K562 (cell line): ENCODE measurements at regions not wholly inside any gene's neighbourhood (a gene's known extent, or its start where the extent isn't known, plus 50 kb on each side); places are given as distances from the start of the nearest gene placed in this dataset.
A peak's percentile ranks its signal among the peaks of the same experiment; 100 is the strongest.

Source experiments
- ATAC-seq: fragments of 200-7000 bp; cut with Tn5 transposase; 3 replicates; pipeline ENCODE4 v1.9.1; 2020; ENCODE audit warnings: moderate library complexity
- BruUV-seq: library from RNA; stranded (reverse); fragments of 400-500 nt; replicated peaks from 2 replicates; lab custom pipeline; 2021; lab: Mats Ljungman, UMichigan
- CTCF ChIA-PET: fragments of 300-600 bp; formaldehyde crosslinking; extraction: SDS; loops from one replicate; lab custom pipeline; 2021; ENCODE audit warnings: low intra/inter-chr PET ratio; lab: Yijun Ruan, JAX
- POLR2A ChIA-PET: fragments of 300-600, 350-650 bp; sonication (Branson Sonifier 250); formaldehyde crosslinking; extraction: SDS; loops from one replicate; lab custom pipeline; 2021; ENCODE audit warnings: antibody characterized with exemption, inconsistent platforms; lab: Yijun Ruan, JAX
- DNase-seq, 4 experiments: peaks; one replicate each; pipeline versions ENCODE4 v3.0.0 to v3.0.0-alpha.2; 2011 to 2018; ENCODE audit warnings: low spot score in 3 of 4, mixed read lengths in 3 of 4; ENCODE audit errors: extremely low read depth in 1 of 4
- FAIRE-seq: peaks from 2 replicates; lab custom pipeline; 2011; peaks lifted over from hg19 to GRCh38; lab: Jason Lieb, UNC
- H2AFZ ChIP-seq: 2 replicates; pipeline ENCODE4 v1.6.0; 2011; ENCODE audit warnings: low read depth, low read length, control low read depth, inconsistent platforms
- H3K27ac ChIP-seq: fragments of 200-600 bp; 3 replicates; pipeline ENCODE4 v1.8.0; 2011; ENCODE audit warnings: low read depth, mild to moderate bottlenecking, control low read depth, inconsistent platforms, low read length, moderate library complexity, mixed read lengths; ENCODE audit errors: extremely low read depth
- H3K27me3 ChIP-seq, 2 experiments: fragments of 300-600 bp in 1 of 2; 2 replicates in 1 of 2; 3 replicates in 1 of 2; pipeline versions ENCODE4 v1.6.0 to v1.8.0; 2011; ENCODE audit warnings: inconsistent platforms in 2 of 2, low read length in 2 of 2, mild to moderate bottlenecking in 1 of 2, mixed read lengths in 1 of 2, moderate library complexity in 1 of 2; ENCODE audit not compliant: control insufficient read depth in 2 of 2, insufficient read depth in 2 of 2
- H3K36me3 ChIP-seq: fragments of 300-600 bp; 3 replicates; pipeline ENCODE4 v1.8.0; 2011; ENCODE audit warnings: mild to moderate bottlenecking, low read length, inconsistent platforms; ENCODE audit not compliant: control insufficient read depth, insufficient read depth
- H3K4me1 ChIP-seq, 2 experiments: fragments of 200-600 bp in 1 of 2; replicated peaks in 1 of 2; 2 replicates in 1 of 2; 3 replicates in 1 of 2; pipeline versions ENCODE4 v1.5.1 to v1.8.0; 2011; ENCODE audit warnings: inconsistent platforms in 2 of 2, low read length in 2 of 2, mild to moderate bottlenecking in 1 of 2, mixed read lengths in 1 of 2, moderate library complexity in 1 of 2; ENCODE audit not compliant: control insufficient read depth in 2 of 2, insufficient read depth in 2 of 2
- H3K4me2 ChIP-seq: 2 replicates; pipeline ENCODE4 v1.6.1; 2011; ENCODE audit warnings: low read length, control low read depth, inconsistent platforms, mixed read lengths; ENCODE audit not compliant: insufficient read depth
- H3K4me3 ChIP-seq: fragments of 200-600 bp; sonication (generic), shearing (Covaris generic); 2 replicates; pipeline ENCODE4 v1.5.1; 2016; ENCODE audit warnings: control low read depth, inconsistent platforms
- H3K79me2 ChIP-seq: fragments of 200-600 bp; 3 replicates; pipeline ENCODE4 v1.8.0; 2011; ENCODE audit warnings: low read length, inconsistent platforms; ENCODE audit not compliant: control insufficient read depth, insufficient read depth
- H3K9ac ChIP-seq, 2 experiments: 2 replicates each; pipeline versions ENCODE4 v1.6.0 to v1.6.1; 2011; ENCODE audit warnings: low read depth in 2 of 2, low read length in 2 of 2, control low read depth in 1 of 2, inconsistent platforms in 1 of 2, mild to moderate bottlenecking in 1 of 2, mixed read lengths in 1 of 2; ENCODE audit not compliant: insufficient read depth in 1 of 2
- H3K9me1 ChIP-seq: one replicate; pipeline ENCODE4 v1.6.0; 2011; ENCODE audit warnings: inconsistent platforms, mild to moderate bottlenecking, low read length, moderate library complexity; ENCODE audit not compliant: control insufficient read depth, insufficient read depth
- H3K9me3 ChIP-seq: replicated peaks from 2 replicates; pipeline ENCODE4 v1.5.1; 2011; ENCODE audit warnings: low read depth, low read length, inconsistent platforms; ENCODE audit not compliant: control insufficient read depth, insufficient read depth
- H4K20me1 ChIP-seq: replicated peaks from 2 replicates; pipeline ENCODE4 v1.6.1; 2011; ENCODE audit warnings: low read length, inconsistent platforms, mixed read lengths; ENCODE audit not compliant: control insufficient read depth, insufficient read depth
- ELF1 ChIP-seq: fragments of 200-800 bp; sonication (Bioruptor generic); IDR thresholded peaks from 2 replicates; pipeline ENCODE4 v1.6.1; 2016; ENCODE audit warnings: missing genetic modification characterization, missing compliant biosample characterization
- GATAD2B ChIP-seq: fragments of 450-650 bp; IDR thresholded peaks from 2 replicates; pipeline ENCODE4 v1.6.1; 2017; ENCODE audit warnings: mild to moderate bottlenecking, borderline replicate concordance
- HCFC1 ChIP-seq: IDR thresholded peaks from 2 replicates; pipeline ENCODE4 v1.6.1; 2012; ENCODE audit warnings: low read depth, low read length, improper control_type of control experiment
- HDGF ChIP-seq: fragments of 450-650 bp; IDR thresholded peaks from 2 replicates; pipeline ENCODE4 v1.6.1; 2016
- MAFG ChIP-seq: fragments of 450-650 bp; conservative IDR thresholded peaks from 2 replicates; pipeline ENCODE4 v1.6.1; 2016; ENCODE audit warnings: missing genetic modification characterization, missing compliant biosample characterization
- NFE2L1 ChIP-seq: fragments of 450-650 bp; IDR thresholded peaks from 2 replicates; pipeline ENCODE4 v1.6.1; 2016; ENCODE audit warnings: missing genetic modification characterization, low read depth, mild to moderate bottlenecking, missing compliant biosample characterization, moderate library complexity, borderline replicate concordance
- NR2C2 ChIP-seq, 2 experiments: fragments of 200-800 bp in 1 of 2; sonication (Bioruptor generic) in 1 of 2; sonication (generic) in 1 of 2; formaldehyde crosslinking in 1 of 2; IDR thresholded peaks; 2 replicates each; pipeline versions ENCODE4 v1.6.1 to v1.8.0; 2016 to 2022; ENCODE audit warnings: mild to moderate bottlenecking in 1 of 2, missing compliant biosample characterization in 1 of 2, missing genetic modification characterization in 1 of 2, missing genetic modification reagents in 1 of 2
- NR2F6 ChIP-seq: fragments of 450-650 bp; formaldehyde crosslinking; IDR thresholded peaks from 2 replicates; pipeline ENCODE4 v1.4.0; 2020; ENCODE audit warnings: mild to moderate bottlenecking
- TAL1 ChIP-seq: fragments of 450-650 bp; IDR thresholded peaks from 2 replicates; pipeline ENCODE4 v1.6.1; 2016; ENCODE audit warnings: mild to moderate bottlenecking
- WHSC1 ChIP-seq: IDR thresholded peaks from one replicate; pipeline ENCODE4 v1.6.1; 2012; ENCODE audit warnings: low read length, control low read depth, inconsistent platforms
- XRCC4 ChIP-seq: IDR thresholded peaks from one replicate; pipeline ENCODE4 v1.6.1; 2011; ENCODE audit not compliant: insufficient read depth, insufficient read length; ENCODE audit errors: extremely low read depth
- ZKSCAN3 ChIP-seq: fragments of 250-450 bp; sonication (Bioruptor Pico); IDR thresholded peaks from 2 replicates; pipeline ENCODE4 v1.4.0; 2020
- ZNF282 ChIP-seq: sonication (generic); formaldehyde crosslinking; IDR thresholded peaks from 2 replicates; pipeline ENCODE4 v1.8.1; 2023; ENCODE audit warnings: missing genetic modification reagents
- ZNF830 ChIP-seq: fragments of 250-450 bp; sonication (Bioruptor Pico); IDR thresholded peaks from 2 replicates; pipeline ENCODE4 v1.5.0; 2021; ENCODE audit warnings: mild to moderate bottlenecking
- ZZZ3 ChIP-seq: fragments of 450-650 bp; IDR thresholded peaks from 2 replicates; pipeline ENCODE4 v1.6.1; 2016; ENCODE audit warnings: antibody characterized with exemption, mild to moderate bottlenecking, moderate library complexity
- WGBS: fragments of 100-300 bp; shearing (Covaris generic); methylation state at CpG from one replicate; pipeline ENCODE4 v1.1.6; 2016; ENCODE audit warnings: low coverage, mixed read lengths; ENCODE audit not compliant: insufficient coverage; ENCODE audit errors: missing lambda C conversion rate; 5-methylcytosine and 5-hydroxymethylcytosine counted together
- in situ Hi-C: fragments of 300-500 bp; cut with MboI; formaldehyde crosslinking; loops from 4 replicates; pipeline ENCODE4 v1.15.0; 2018; ENCODE audit warnings: inconsistent platforms, mixed read lengths
- intact Hi-C: fragments of 100-400 bp; cut with micrococcal nuclease; formaldehyde crosslinking; loops from 2 replicates; pipeline ENCODE4 v1.14.2; 2022
- TF ChIP-seq, protein P1 (sequence below): fragments of 250-450 bp; sonication (Bioruptor Pico); IDR thresholded peaks from 2 replicates; pipeline ENCODE4 v1.4.0; 2020; ENCODE audit warnings: mild to moderate bottlenecking
- TF ChIP-seq, protein P2 (sequence below): fragments of 450-650 bp; IDR thresholded peaks from 2 replicates; pipeline ENCODE4 v1.6.1; 2016; ENCODE audit warnings: mild to moderate bottlenecking
- TF ChIP-seq, protein P3 (sequence below): sonication (generic); formaldehyde crosslinking; IDR thresholded peaks from 2 replicates; pipeline ENCODE4 v1.4.0; 2020; ENCODE audit warnings: mild to moderate bottlenecking, missing genetic modification reagents

DNA sequence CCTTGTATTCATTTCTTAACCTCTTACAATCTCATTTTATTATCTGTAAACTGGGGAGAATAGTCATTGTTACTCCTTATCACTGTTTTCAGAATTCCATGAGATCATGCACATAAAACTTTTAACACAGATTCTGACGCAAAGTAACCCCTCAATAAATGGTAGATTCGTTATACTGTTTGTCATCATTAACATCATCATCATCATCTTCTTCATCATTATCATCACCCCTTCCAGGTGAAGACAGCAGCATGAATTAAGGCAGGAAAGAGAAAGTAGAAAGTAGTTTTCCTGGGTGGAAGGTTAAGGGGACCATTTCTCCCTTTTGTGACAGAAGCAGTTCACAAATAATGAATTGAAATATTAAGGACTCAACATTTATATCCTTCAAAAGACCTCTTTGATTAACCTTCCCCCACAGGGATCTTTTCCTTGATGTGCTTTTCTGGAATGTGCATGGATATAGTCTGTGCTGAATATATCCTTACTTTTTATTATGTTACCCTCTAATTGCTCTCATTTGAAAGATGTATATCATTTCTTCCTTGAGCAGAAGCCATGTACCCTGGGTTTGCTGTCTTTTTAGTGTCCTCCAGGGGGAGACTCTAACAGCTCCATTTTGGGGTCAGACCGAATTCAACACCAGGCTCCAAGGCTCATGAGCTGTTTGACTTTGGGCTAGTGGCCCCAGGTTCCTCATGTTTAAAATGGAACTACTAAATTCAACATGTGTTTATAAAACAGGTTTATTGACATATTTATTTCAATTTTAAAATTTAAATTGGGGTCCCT lies 1029.9 kb upstream of the WWC1 start:
- H3K27me3 ChIP-seq, result no peaks in the 10 kb centered on the region
- FAIRE-seq (no peak), ATAC-seq (no peak), DNase-seq (peak in 2 of 4 experiments; percentile 8 to 9)
- H3K4me3 ChIP-seq, result no peak overlapping the region
- no peaks in the 10 kb centered on the region for H3K79me2 ChIP-seq
- no peak overlapping the region for H3K9ac ChIP-seq
- H3K9me1 ChIP-seq, result no peaks in the 10 kb centered on the region
- H3K4me1 ChIP-seq, result no peaks in the 10 kb centered on the region
- no TSS peak for BruUV-seq
- intact Hi-C loops (no loop called here), in situ Hi-C loops (no loop called here)
- H3K27ac ChIP-seq, result no peak overlapping the region
- ChIA-PET POLR2A (no interaction called here), CTCF (interaction anchor here (0.6 kb wide), 1 partner anchor 78 kb away, joined by 3 read pairs; no protein-coding TSS in a partner anchor)
- no peaks in the 10 kb centered on the region for H4K20me1 ChIP-seq
- no peak overlapping the region for H3K4me2 ChIP-seq
- H3K9me3 ChIP-seq, result no peaks in the 10 kb centered on the region; the same call in 1 of the 2 replicates
- H3K36me3 ChIP-seq, result no peaks in the 10 kb centered on the region
- 0% methylated on average over 3 of the region's 3 CpGs for WGBS
- H2AFZ ChIP-seq, result no peak overlapping the region
- no peak for TF ChIP-seq HCFC1
- TF ChIP-seq NR2C2 (CRISPR knock-in tag; IDR thresholded peaks at IDR 0.05), result no peak
- TF ChIP-seq NR2C2 (tag; IDR thresholded peaks at IDR 0.05), result no peak
- no peak for TF ChIP-seq ZNF830
- no peak for TF ChIP-seq HDGF
- TF ChIP-seq, protein P1, sequence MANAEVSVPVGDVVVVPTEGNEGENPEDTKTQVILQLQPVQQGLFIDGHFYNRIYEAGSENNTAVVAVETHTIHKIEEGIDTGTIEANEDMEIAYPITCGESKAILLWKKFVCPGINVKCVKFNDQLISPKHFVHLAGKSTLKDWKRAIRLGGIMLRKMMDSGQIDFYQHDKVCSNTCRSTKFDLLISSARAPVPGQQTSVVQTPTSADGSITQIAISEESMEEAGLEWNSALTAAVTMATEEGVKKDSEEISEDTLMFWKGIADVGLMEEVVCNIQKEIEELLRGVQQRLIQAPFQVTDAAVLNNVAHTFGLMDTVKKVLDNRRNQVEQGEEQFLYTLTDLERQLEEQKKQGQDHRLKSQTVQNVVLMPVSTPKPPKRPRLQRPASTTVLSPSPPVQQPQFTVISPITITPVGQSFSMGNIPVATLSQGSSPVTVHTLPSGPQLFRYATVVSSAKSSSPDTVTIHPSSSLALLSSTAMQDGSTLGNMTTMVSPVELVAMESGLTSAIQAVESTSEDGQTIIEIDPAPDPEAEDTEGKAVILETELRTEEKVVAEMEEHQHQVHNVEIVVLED, result no peak
- TF ChIP-seq GATAD2B, result no peak
- no peak for TF ChIP-seq ZNF282 (CRISPR knock-in tag)
- no peak for TF ChIP-seq ELF1 (tag)
- TF ChIP-seq NR2F6, result no peak
- TF ChIP-seq, protein P2, sequence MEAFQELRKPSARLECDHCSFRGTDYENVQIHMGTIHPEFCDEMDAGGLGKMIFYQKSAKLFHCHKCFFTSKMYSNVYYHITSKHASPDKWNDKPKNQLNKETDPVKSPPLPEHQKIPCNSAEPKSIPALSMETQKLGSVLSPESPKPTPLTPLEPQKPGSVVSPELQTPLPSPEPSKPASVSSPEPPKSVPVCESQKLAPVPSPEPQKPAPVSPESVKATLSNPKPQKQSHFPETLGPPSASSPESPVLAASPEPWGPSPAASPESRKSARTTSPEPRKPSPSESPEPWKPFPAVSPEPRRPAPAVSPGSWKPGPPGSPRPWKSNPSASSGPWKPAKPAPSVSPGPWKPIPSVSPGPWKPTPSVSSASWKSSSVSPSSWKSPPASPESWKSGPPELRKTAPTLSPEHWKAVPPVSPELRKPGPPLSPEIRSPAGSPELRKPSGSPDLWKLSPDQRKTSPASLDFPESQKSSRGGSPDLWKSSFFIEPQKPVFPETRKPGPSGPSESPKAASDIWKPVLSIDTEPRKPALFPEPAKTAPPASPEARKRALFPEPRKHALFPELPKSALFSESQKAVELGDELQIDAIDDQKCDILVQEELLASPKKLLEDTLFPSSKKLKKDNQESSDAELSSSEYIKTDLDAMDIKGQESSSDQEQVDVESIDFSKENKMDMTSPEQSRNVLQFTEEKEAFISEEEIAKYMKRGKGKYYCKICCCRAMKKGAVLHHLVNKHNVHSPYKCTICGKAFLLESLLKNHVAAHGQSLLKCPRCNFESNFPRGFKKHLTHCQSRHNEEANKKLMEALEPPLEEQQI, result no peak
- TF ChIP-seq WHSC1, result no peak
- TF ChIP-seq TAL1, result no peak
- no peak for TF ChIP-seq XRCC4
- TF ChIP-seq MAFG (tag), result no peak
- no peak for TF ChIP-seq ZZZ3
- TF ChIP-seq NFE2L1 (tag), result no peak
- no peak for TF ChIP-seq ZKSCAN3 (CRISPR knock-in tag)
- TF ChIP-seq, protein P3, sequence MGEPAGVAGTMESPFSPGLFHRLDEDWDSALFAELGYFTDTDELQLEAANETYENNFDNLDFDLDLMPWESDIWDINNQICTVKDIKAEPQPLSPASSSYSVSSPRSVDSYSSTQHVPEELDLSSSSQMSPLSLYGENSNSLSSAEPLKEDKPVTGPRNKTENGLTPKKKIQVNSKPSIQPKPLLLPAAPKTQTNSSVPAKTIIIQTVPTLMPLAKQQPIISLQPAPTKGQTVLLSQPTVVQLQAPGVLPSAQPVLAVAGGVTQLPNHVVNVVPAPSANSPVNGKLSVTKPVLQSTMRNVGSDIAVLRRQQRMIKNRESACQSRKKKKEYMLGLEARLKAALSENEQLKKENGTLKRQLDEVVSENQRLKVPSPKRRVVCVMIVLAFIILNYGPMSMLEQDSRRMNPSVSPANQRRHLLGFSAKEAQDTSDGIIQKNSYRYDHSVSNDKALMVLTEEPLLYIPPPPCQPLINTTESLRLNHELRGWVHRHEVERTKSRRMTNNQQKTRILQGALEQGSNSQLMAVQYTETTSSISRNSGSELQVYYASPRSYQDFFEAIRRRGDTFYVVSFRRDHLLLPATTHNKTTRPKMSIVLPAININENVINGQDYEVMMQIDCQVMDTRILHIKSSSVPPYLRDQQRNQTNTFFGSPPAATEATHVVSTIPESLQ (CRISPR knock-in tag), result no peak
